NT2/D1 (cell line): ENCODE measurements at regions not wholly inside any gene's neighbourhood (a gene's known extent, or its start where the extent isn't known, plus 50 kb on each side); places are given as distances from the start of the nearest gene placed in this dataset.

Source experiments
- DNase-seq: peaks from one replicate; pipeline ENCODE4 v3.0.0-alpha.2; 2011; ENCODE audit warnings: low read depth, low spot score
- H3K27me3 ChIP-seq: 2 replicates; pipeline ENCODE4 v1.6.0; 2011; ENCODE audit warnings: mild to moderate bottlenecking; ENCODE audit not compliant: insufficient read length, insufficient read depth
- H3K36me3 ChIP-seq: 2 replicates; pipeline ENCODE4 v1.6.1; 2011; ENCODE audit warnings: mild to moderate bottlenecking, low read length, mixed read lengths; ENCODE audit not compliant: insufficient read depth, insufficient read length
- H3K4me1 ChIP-seq: 2 replicates; pipeline ENCODE4 v1.5.1; 2011; ENCODE audit not compliant: insufficient read depth, insufficient read length
- H3K4me3 ChIP-seq: 2 replicates; pipeline ENCODE4 v1.5.1; 2011; ENCODE audit warnings: low read depth; ENCODE audit not compliant: insufficient read length
- H3K9ac ChIP-seq: 2 replicates; pipeline ENCODE4 v1.6.0; 2011; ENCODE audit warnings: low read depth; ENCODE audit not compliant: insufficient read length
- H3K9me3 ChIP-seq: 2 replicates; pipeline ENCODE4 v1.5.1; 2011; ENCODE audit warnings: mild to moderate bottlenecking, low read length; ENCODE audit not compliant: insufficient read depth
- SUZ12 ChIP-seq: IDR thresholded peaks from 2 replicates; pipeline ENCODE4 v1.6.1; 2011; ENCODE audit not compliant: insufficient read length, insufficient read depth; ENCODE audit errors: extremely low read depth
- YY1 ChIP-seq: IDR thresholded peaks from 2 replicates; pipeline ENCODE4 v1.6.1; 2011; ENCODE audit not compliant: insufficient read length, insufficient read depth
- ZNF274 ChIP-seq: IDR thresholded peaks from 2 replicates; pipeline ENCODE4 v1.6.1; 2011; ENCODE audit warnings: mild to moderate bottlenecking, low read depth, low read length

DNA sequence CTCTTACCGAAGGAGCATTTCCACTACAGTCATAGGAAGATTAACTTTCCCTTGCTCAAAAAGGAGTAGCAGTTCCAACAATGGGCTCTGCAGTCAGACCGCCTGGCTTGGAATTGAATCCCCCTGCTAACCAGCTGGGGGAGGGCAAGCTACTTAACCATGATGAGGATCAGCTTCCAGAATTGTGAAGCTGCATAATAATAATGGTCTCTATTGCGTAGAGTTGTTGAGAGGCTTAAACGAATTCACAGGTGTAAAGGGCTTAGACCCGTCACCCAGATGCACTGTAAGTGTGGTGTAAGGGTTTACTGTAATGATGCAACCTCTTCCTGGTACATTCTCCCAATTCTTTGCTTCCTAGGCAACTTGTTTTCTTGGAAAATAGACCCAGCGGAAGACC is 185.2 kb upstream of the RGMA start:
- peak; percentile 15 for DNase-seq
- Histone ChIP-seq H3K9me3 (peaks cover 39% of the 10 kb centered on the region), H3K36me3 (no peaks in the 10 kb centered on the region), H3K27me3 (no peaks in the 10 kb centered on the region), H3K4me1 (no peaks in the 10 kb centered on the region), H3K4me3 (no peak overlapping the region), H3K9ac (no peak overlapping the region)
- TF ChIP-seq ZNF274 (no peak), YY1 (no peak), SUZ12 (no peak)

DNA sequence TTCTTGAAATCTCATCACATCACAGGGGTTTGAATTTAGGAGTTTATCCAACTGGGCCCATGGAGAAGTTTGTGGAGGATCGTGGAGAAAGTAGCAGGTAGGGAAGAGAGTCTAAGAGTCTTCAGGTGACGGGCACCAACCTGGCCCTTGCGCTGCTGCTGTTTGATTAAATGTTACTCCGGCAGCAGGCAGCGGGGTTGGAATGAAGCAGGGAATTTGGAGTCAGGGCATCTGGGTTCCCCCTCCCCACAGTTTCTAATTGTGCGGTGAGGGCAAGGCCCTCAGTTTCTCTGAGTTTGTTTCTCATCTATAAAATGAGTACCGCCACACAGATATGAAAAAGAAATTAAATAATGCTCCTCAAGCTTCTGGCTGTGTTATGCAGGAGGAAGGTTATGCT is 182.9 kb upstream of the RGMA start:
- Histone ChIP-seq H3K4me1 (no peaks in the 10 kb centered on the region), H3K9ac (no peak overlapping the region), H3K4me3 (no peak overlapping the region), H3K9me3 (peaks cover 47% of the 10 kb centered on the region), H3K27me3 (no peaks in the 10 kb centered on the region), H3K36me3 (no peaks in the 10 kb centered on the region)
- DNase-seq: no peak
- no peak for TF ChIP-seq ZNF274
- no peak for TF ChIP-seq SUZ12
- no peak for TF ChIP-seq YY1

DNA sequence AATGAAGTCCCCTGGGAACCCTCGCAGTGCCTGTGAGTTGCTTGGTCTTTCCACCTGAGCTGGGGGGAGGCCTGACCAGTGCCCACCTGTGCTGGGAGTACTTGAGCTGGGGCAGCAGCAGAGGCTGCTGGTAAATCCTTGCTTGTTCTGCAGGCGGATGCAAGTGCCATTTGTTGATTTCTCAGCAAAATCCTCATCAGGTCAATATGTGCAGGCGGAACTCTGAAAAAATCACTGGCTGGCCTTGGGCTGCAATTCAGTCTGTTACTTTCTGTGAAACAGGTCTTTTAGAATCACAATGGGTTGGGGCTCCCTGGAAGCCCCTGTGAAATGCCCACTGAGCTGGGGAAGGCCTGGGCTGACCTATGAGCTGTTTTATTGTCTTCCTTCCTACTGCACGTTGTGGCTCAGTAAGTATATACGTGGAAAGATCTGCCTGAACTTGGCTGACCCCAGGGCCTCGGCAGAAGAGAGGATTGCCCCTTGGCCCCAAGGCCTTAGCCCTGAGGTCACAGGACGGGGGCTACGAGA is 182.0 kb upstream of the RGMA start:
- Histone ChIP-seq H3K9me3 (peaks cover 47% of the 10 kb centered on the region), H3K9ac (no peak overlapping the region), H3K4me1 (no peaks in the 10 kb centered on the region), H3K4me3 (no peak overlapping the region), H3K36me3 (no peaks in the 10 kb centered on the region), H3K27me3 (no peaks in the 10 kb centered on the region)
- no peak for DNase-seq
- TF ChIP-seq YY1 (no peak), SUZ12 (no peak), ZNF274 (no peak)

DNA sequence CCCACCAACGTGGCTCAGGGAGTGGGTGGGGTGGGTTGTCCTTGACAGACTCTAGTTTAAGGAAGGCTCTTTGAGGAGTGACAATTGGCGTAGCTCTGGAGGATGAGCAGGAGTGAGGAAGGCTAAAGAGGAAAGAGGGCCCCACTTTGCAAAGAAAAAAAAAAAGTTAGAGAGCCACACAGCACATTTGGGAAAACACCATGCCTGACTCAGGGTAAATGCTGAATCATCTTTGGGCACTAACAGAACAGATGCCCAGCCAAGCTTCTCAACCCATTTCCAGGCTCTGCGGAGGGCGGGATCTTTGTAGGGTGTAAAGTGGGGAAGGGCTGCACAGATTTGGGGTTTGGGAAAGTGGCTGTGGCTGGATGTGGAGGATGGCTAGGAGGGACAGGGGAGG is 179.1 kb upstream of the RGMA start:
- TF ChIP-seq ZNF274 (no peak), SUZ12 (no peak), YY1 (no peak)
- Histone ChIP-seq H3K4me3 (no peak overlapping the region), H3K9me3 (peaks cover 43% of the 10 kb centered on the region), H3K4me1 (no peaks in the 10 kb centered on the region), H3K9ac (no peak overlapping the region), H3K36me3 (no peaks in the 10 kb centered on the region), H3K27me3 (no peaks in the 10 kb centered on the region)
- no peak for DNase-seq

DNA sequence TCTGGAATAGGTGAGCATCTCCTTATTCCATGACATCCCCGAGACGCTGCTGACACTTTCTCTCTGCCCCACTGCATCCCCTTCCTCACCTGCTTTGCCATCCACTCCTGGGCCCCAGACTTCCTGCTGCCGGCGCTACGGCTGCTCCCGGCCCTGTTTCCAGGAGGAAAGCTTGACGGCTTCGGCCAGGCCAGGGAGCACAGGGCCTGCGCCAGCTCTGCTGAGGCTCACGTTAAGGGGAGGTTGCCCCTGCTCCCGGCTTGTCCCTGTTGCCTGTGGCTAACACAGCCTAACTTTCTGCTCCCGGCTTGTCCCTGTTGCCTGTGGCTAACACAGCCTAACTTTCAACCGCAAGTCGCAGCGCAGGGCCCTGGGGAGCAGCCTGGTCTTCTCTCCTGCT is 177.3 kb upstream of the RGMA start:
- no peak for TF ChIP-seq SUZ12
- H3K4me3 ChIP-seq: no peak overlapping the region
- H3K4me1 ChIP-seq: no peaks in the 10 kb centered on the region
- no peaks in the 10 kb centered on the region for H3K36me3 ChIP-seq
- H3K9ac ChIP-seq: no peak overlapping the region
- H3K9me3 ChIP-seq: peaks cover 28% of the 10 kb centered on the region
- no peaks in the 10 kb centered on the region for H3K27me3 ChIP-seq
- DNase-seq: no peak

DNA sequence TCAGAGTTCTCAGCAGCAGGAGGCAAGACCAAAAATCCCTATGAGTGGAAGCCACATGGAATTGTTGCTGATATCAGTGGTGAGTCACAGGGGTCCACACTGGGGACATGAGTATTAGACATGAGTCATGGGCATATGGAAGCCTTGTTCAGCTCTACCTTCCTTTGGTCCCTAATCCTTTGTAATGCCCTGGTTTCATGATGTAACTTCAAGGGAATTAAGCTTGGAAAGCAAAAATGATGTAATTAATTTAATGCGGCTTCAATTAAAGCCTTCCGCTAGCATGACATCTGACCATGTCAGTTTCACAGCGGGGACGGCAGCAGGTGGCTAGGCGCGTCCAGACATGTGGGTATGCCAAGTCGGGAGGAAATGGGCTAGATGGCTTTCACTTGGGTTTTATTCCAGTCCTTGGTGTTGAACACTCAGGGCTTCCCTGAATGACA is 176.1 kb upstream of the RGMA start:
- Histone ChIP-seq H3K36me3 (no peaks in the 10 kb centered on the region), H3K27me3 (no peaks in the 10 kb centered on the region), H3K4me1 (no peaks in the 10 kb centered on the region), H3K4me3 (no peak overlapping the region), H3K9me3 (peaks cover 17% of the 10 kb centered on the region; the same call in 1 of the 2 replicates), H3K9ac (no peak overlapping the region)
- no peak for TF ChIP-seq SUZ12
- TF ChIP-seq YY1: no peak
- TF ChIP-seq ZNF274: no peak
- DNase-seq: no peak

DNA sequence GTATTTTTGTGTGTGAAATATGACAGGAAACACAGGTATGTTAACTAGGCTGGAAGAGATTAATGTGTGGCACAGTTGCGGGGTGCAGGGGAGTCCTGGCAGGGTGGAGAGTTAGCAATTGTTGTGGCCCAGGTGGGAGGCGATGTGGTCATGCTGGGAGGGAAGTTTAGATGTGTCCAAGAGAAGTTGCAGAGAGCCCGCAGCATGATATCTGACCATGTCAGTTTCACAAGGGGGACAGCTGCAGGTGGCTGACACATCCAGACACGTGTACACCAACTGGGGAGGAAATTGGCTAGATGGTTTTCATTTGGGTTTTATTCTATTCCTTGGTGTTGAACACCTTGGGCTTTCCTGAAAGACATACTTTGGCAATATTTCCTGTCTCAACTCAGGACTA is 172.8 kb upstream of the RGMA start:
- no peaks in the 10 kb centered on the region for H3K27me3 ChIP-seq
- DNase-seq: no peak
- H3K9ac ChIP-seq: no peak overlapping the region
- no peaks in the 10 kb centered on the region for H3K36me3 ChIP-seq
- TF ChIP-seq SUZ12: no peak
- no peak for TF ChIP-seq YY1
- no peak for TF ChIP-seq ZNF274
- no peaks in the 10 kb centered on the region for H3K4me1 ChIP-seq
- H3K9me3 ChIP-seq: no peaks in the 10 kb centered on the region
- H3K4me3 ChIP-seq: no peak overlapping the region
